ENCODE measurements at regions not wholly inside any gene's neighbourhood (a gene's known extent, or its start where the extent isn't known, plus 50 kb on each side); places are given as distances from the start of the nearest gene placed in this dataset.

GRCh38 chr3:30273304-30274072 lies 332.9 kb upstream of the TGFBR2 start (continued):
- TF ChIP-seq JUND (IDR thresholded peaks at IDR 0.05; ENCODE audit: low read length) (no peak), SAP30 (IDR thresholded peaks at IDR 0.05; ENCODE audit: insufficient read depth, insufficient replicate concordance, low read length) (no peak), GTF2F1 (IDR thresholded peaks at IDR 0.05; ENCODE audit: borderline replicate concordance, low read depth, low read length) (no peak), HDAC6 (IDR thresholded peaks at IDR 0.05; ENCODE audit: low read depth, low read length) (no peak)
